NCI-H510A treated with DMSO at 0.1 percent for 48 hours (cell line): ENCODE measurements at regions not wholly inside any gene's neighbourhood (a gene's known extent, or its start where the extent isn't known, plus 50 kb on each side); places are given as distances from the start of the nearest gene placed in this dataset.
"Not testable (repeated sequence)": the region's sequence is repeated elsewhere in the genome, so short reads cannot be mapped to it uniquely, and the experiment has no call there.

Experiments
- DNase-seq: peaks from one replicate; lab custom pipeline; 2025; lab: John Stamatoyannopoulos, UW

- DNase-seq = no peak
Observed at GRCh38 chr6:27617700-27618689, 145.1 kb upstream of the ZNF184 start.

- DNase-seq = no peak
Observed at GRCh38 chr6:27617046-27617687, 144.3 kb upstream of the ZNF184 start.

GRCh38 chr6:27616328-27617045 is 143.6 kb upstream of the ZNF184 start:
- no peak for DNase-seq

GRCh38 chr6:27611451-27611850 is 138.5 kb upstream of the ZNF184 start:
- no peak for DNase-seq

GRCh38 chr6:27608916-27609883 is 136.3 kb upstream of the ZNF184 start:
- DNase-seq = no peak

- no peak for DNase-seq
Observed at GRCh38 chr6:27605401-27606342, 132.8 kb upstream of the ZNF184 start.

GRCh38 chr6:27604986-27605385 is 132.1 kb upstream of the ZNF184 start:
- DNase-seq = no peak

- no peak for DNase-seq
Observed at GRCh38 chr6:27601668-27602254, 128.9 kb upstream of the ZNF184 start.

GRCh38 chr6:27599859-27600532 is 127.1 kb upstream of the ZNF184 start:
- no peak for DNase-seq

GRCh38 chr6:27597031-27597567 is 124.2 kb upstream of the ZNF184 start:
- DNase-seq = not testable (repeated sequence)

- no peak for DNase-seq
Observed at GRCh38 chr6:27593861-27594260, 121.0 kb upstream of the ZNF184 start.

GRCh38 chr6:27593200-27593818 is 120.4 kb upstream of the ZNF184 start:
- DNase-seq = no peak

GRCh38 chr6:27592481-27593199 is 119.7 kb upstream of the ZNF184 start:
- DNase-seq = peak; percentile 43

GRCh38 chr6:27591699-27592480 is 119.0 kb upstream of the ZNF184 start:
- peak; percentile 49 for DNase-seq

GRCh38 chr6:27585316-27585715 is 112.4 kb upstream of the ZNF184 start:
- not testable (repeated sequence) for DNase-seq

- DNase-seq = no peak
Observed at GRCh38 chr6:27584326-27584725, 111.4 kb upstream of the ZNF184 start.
